Ureter (tissue), 1 donor: ENCODE measurements at regions not wholly inside any gene's neighbourhood (a gene's known extent, or its start where the extent isn't known, plus 50 kb on each side); places are given as distances from the start of the nearest gene placed in this dataset.

Experiments used
- DNase-seq: peaks from one replicate; pipeline ENCODE4 v3.0.0-alpha.2; 2020; ENCODE audit warnings: low spot score
- donor health status: DM: yes; HTN: yes; CAD: no.

DNA sequence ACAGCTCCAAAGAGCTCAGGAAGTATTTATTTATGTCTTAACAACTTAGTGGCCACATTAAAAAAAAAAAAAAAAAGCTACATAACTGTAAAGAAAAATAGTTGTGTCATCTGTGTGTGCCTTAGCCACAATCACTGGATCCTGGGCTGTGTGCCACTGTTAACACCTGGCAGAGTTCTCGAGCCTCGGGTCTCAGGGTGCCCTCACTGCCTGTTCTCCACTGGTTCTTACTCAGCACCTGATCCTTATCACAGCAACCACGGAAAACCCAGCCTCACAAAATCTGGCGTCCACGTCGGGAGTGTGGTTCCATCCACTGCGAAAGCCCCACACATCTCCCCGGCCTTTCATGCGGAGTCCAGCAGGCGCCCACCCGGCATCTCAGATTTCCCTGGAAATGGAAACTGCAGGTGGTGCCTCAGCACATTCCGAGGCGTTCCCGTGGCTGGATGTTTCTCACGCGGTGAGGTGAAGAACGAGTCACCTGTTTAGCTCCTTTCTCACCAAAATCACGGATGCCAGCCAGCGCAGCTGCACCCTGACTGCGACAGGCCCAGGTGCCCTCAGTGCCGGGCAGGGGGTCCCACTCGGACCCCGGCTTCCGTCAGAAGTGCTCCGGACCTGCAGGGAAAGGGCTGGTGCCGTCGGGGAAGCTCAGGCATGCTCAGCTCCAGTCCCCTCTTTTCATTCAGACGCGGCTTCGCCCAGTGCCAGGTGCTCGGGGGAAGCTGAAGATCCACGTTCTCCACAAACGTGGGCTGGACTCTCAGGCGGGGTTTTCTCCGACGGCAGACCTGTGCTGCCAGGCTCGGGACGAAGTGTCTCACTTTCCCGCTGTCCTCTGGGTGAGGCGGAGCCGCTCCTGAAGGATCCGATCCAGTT is 198.7 kb upstream of the SALL3 start:
- no peak for DNase-seq

DNA sequence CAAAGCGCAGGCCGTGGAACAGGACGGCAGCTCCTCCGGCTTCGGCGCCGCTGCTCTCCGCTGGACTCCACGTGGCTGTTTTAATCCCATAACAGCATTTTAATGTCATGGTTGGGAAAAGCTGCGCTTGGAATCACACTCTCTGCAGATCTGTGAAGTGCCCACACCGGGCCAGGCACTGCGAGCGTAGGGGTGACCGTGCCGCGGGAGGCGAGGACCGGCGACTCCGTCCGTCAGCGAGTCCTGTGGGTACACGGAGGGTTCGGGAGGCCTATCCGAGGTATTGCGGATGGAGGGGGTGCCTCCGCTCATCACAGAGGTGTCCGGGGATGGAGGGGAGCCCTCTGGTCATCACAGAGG is 198.0 kb upstream of the SALL3 start:
- no peak for DNase-seq

DNA sequence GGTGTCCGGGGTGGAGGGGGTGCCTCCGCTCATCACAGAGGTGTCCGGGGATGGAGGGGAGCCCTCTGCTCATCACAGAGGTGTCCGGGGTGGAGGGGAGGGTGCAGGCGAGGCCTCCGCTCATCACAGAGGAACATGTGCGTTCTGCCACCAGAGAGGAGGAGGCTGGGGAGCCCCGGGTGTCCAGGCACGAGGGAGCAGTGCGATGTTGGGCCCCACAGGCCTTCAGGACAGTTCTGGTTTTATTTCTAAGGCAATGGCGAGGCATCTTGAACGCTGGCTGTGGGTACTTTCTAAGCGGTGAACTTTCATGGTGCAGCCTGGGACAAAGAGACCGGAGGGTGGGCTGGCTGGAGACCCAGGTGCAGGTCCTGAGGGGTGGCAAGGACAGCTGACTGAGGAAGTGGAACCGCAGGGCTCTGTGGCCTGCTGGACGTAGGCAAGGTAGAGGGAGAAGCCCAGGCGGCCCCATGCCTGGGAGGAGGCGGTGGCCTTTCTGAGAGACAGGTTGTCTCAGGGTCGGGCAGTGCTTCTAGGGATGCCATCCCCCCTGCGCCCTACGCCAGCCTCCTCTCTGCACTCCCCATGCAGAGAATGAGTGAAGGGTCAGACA is 196.6 kb upstream of the SALL3 start:
- no peak for DNase-seq

DNA sequence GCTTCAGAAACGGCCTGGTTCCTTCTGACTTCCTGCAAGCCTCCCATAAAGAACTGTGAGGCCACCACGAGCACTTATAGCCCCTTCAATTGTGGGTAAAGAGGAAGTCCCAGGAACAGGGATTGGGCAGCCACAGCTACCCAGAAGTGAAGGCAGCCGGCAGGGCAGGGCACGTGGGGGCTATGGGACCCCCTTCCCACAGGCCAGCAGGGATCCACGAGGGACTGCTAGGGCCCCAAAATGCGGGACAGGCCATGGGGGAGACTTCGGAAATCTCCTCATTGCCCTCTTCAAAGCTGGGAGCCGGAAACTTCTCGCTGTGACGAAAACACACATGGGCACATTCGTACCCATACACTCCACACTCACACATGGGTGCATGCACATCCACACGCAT is 196.1 kb upstream of the SALL3 start:
- no peak for DNase-seq

DNA sequence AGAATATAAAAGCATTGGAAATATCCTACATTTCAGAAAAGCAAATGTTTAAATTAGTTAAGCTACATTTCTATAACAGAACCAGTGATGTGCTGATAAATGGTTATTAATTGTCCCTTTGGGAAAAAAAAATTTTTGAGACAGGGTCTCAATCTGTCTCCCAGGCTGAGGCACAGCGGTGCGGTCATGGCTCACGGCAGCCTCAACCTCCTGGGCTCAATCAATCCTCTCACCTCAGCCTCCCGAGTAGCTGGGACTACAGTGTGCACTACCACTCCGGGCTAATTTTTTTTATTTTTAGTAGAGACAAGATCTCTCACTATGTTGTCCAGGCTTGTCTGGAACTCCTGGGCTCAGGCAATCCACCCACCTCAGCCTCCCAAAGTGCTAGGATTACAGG is 194.8 kb upstream of the SALL3 start:
- no peak for DNase-seq

DNA sequence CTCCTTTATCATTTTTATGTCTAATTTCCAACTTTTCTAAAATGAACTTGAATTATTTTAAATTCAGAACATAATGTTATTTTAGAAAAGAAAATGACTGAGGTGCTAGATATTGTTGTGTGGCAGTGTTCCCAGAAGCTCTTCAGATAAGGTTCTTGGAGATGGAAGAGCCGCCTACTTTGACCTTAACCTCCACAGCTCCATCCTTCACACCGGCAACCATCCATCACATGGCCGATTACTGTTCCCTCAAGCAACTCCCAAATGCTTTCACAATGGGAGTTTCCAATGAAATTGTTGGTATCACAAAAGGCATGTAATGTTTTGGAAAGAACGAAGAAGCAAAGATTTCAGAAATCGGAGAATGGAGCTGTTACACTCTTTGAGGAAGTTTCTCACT is 193.9 kb upstream of the SALL3 start:
- DNase-seq, result no peak

DNA sequence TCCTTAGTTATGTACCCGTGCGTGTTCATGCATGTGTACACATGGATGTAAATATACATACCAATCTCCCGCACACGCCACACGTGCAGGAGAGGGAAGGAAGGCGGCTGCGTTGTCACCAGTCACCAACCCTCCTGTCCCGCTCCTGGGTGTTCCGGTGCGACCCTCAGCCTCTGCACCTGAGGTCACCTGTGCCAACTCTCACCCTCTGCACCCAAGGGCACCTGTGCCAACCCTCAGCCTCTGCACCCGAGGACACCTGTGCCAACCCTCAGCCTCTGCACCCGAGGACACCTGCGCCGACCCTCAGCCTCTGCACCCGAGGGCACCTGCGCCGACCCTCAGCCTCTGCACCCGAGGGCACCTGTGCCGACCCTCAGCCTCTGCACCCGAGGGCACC is 192.8 kb upstream of the SALL3 start:
- DNase-seq, result no peak

DNA sequence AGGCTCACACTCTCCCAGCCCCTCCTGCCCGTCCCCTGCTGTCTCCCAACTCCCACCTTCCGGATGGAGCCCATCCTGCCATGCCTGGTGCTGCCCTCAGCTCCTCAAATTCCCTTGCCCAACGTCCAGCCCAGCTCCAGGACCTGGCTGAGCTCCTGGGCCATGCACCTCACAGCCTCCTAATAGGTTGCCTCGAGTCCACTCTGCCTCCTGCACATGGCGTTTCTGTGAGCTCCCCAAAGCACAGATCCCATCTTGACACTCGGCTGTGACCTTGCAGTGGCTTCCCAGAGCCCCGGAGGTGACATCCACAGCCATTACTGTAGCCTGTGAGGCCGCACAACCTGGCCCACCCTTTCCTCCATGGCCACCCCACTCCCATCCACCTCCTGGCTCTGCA is 191.9 kb upstream of the SALL3 start:
- DNase-seq, result no peak

DNA sequence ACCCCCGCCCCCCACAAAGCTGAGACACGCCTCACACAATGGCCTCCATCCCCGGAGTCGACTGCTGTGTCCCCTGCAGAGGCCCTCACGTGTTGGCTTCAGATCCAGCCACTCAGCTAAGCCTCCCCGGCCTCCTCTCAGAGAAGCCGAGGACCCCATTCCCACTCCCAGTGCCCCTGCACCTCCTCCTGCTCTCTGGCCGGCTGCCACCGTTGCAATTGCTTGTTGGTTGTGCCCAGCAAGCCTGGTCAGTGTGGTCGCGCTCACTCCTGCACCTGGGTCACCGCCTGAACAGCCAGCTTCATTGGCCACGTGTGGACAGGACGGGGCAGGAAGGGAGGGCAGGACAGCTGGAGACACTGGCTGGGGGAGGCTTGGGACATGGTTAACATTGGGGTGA is 191.5 kb upstream of the SALL3 start:
- DNase-seq, result no peak

DNA sequence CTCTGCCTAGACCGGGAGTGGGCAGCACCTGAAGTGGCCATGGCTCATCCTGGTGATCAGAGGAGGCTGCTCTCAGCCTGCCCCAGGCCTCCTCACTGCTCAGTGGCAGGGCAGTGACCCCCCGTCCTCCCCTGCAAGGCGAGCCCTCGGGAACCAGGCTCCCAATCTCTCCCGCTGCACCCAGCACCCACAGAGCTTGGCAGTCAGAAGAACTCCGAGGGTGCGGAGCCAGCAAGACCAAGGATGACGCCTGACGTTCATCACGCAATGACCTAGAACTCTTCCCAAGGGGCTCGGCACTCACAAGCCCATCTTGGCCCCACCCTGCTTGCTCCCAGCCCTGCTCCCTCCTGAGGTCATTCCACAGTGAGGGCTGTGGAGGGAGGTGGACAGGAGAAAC is 189.8 kb upstream of the SALL3 start:
- no peak for DNase-seq

DNA sequence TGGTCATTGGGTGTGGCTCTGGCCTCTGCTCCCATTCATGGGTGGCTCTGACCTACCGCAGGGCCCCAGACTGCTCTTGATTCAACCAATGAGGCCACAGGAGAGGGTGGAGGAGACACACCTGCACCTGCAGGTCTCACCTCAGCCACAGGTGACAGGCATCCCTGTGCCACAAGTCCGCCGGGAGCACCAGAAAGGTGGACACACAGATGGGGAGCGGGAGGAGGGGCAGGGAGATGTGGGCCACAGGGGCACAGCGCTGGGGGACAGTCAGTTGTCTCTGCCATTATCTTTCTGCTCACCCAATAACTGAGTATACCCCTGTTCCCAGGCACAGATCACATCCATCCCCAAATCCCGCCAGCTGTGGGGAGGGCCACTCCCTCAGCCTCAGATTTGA is 189.1 kb upstream of the SALL3 start:
- no peak for DNase-seq

DNA sequence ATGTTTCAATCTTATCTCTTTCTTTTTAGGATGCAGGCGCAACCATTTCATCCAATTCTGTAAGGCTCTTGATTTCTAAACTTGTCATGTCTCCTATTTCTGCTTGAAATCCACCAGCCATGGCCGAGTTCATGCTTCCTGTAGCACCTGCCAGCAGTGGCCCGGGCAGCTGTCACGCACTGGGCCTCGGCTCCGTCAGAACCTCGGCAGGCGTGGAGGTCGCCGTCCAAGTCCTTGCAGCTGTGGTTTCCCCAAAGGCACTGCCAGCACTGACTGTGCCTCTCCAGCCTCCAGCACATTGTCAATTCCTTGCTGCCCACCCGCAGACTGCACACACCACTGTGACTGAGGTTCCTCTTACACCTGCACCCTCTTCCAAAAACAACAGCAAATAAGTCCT is 188.7 kb upstream of the SALL3 start:
- no peak for DNase-seq

DNA sequence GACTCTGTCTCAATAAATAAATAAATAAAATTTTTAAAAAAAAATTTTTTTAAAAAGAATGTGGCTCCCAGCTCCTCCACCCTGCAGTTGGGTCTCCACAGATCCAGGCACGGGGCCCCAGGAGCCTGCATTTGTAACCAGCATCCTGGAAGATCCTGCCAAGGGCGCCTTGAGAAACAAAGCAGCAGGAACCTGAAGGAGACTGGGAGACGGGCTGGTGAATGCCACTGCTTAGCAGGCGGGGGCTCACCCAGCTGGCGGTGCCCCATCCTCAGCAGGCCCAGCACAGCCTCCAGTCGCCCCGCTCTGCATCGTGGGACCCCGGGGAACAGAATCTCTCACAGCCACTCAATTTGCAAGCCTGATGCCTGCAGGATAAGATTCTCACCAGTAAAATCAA is 187.5 kb upstream of the SALL3 start:
- DNase-seq, result no peak

DNA sequence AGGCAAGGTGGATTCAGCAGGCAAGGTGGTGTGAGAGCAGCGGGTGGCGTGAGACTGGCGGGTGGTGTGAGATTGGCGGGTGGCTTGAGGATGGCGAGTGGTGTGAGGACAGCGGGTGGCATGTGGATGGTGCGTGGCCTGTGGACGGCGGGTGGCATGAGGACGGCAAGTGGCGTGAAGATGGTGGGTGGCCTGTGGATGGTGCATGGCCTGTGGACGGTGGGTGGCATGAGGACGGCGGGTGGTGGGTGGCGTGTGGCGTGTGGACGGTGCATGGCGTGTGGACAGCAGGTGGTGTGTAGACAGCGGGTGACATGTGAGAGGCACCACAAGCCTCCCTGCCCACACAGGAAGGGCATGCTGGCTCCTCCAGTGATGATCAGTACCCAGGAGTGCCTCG is 186.9 kb upstream of the SALL3 start:
- DNase-seq, result no peak

DNA sequence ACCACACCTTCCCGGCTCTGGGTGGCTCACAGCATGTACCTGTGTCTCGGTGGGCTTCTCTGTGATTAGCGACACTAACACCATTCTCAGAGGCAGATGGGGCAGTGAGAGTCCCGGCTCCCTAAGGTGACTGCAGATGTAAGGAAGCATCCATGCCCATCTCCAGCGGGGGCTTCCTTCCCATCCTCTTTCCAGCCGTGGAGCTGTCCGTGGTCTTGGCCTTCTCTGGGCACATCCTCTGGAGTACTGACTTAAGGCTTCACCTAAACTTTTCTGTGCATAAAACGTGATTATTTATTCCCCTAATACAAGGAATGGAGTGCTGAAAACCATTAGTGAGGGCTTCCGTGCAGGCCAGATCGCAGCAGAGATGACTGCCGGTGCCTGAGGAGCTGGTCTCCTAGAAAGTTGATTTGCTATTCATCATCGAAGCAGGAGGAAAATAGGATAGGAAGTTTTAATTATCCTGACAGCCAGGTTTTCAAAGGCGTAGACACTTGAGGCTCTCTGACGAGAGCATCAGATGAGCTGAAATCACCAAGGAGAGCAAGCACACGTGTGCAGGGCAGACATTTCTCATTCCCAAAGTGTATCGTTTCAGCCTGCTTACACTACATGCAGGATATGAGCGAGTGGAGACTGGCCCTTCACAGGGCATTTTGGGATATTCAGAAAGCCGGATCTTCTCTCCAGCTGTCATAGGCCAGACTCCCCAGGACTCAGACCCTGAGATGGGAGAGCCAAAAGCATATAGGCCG is 186.1 kb upstream of the SALL3 start:
- DNase-seq, result no peak

DNA sequence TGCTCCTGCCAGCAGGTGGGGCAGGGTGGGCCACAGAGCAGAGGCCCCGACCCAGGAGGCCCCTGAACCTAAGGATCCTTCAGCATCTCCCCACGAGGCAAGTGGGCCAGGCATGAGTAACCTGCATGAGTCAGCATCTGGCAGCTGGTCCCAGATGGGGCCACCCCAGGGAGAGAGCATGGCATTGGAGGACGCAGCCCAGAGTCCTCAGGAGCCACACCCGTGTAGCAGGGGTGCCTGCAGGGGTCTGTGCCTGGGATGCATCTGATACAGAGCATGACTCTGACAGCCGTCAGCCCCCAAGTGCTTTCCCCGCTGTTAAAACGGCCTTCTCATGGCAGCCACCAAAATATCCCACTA is 185.6 kb upstream of the SALL3 start:
- DNase-seq, result no peak

DNA sequence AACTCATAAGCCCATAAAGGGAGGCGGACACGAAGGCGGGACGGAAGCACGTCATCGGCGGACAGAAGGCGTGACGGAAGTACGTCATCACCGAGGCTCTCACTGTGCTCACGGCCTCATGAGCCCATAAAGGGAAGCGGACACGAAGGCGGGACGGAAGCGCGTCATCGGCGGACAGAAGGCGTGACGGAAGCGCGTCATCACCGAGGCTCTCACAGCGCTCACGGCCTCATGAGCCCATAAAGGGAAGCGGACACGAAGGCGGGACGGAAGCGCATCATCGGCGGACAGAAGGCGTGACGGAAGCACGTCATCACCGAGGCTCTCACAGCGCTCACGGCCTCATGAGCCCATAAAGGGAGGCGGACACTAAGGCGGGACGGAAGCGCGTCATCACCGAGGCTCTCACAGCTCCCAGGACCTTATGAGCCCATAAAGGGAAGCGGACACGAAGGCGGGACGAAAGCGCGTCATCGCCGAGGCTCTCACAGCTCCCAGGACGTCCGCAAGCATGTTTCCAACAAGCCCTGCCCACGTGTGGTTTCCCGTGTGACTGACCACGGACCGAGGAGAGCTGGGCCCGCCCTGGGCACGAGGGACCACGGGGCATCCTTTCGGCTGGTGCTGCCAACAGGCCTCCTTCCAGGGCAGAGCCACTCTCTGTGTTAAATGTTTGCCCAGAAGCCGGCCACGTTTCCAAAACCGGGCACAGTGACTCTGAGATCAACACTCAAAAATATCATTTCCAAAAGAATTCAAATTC is 182.7 kb upstream of the SALL3 start:
- DNase-seq, result no peak

DNA sequence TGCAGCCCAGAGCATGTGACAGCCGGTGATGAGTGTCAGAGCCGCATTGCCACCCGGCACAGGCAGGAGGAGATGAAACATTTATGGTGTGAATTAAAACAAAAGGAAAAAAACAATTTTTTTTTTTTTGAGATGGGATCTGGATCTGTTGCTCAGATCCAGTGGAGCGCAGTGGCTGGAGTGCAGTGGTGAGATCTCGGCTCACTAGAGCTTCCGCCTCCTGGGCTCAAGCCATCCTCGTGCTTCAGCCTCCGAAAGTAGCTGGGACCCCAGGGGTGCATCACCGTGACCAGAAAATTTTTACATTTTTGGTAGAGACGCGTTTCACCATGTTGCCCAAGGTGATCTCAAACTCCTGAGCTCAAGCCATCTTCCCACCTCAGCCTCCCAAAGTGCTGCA is 182.1 kb upstream of the SALL3 start:
- no peak for DNase-seq

DNA sequence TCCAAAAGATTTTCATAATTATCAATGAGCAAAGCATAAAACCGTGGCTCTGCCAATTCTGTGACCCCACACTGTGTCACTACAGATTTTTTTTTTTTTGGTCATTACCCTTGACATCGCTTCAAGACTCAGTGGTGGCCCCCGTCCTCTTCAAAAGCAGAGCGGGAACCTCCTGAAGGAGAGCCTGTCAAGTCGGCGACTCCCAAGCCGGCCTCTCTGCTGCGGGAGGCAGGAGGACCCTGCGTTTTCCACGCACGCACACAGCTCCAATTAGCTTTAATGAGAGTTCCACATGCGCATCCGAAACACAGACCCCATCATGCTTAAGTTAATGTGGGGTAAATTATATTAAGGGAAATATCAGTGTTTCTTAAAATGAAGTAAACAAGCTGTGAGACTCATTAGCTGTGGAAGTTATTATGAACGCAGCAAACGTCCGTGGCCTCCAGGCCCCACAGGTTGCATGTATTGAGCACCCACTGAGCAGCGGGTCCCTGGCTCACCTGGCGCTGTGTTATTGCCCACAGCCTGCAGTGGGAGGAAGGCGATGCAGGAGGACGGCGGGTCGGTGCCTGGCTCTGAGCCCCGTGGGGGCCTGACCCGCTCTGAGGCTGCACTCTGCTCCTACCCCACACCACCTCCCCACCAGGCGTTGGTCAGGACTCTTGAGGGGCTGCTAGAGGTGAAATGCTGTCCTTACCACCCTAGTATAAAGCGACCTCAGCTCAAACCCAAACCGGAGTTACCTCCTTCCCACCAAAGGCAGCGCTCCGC is 181.0 kb upstream of the SALL3 start:
- DNase-seq, result no peak

DNA sequence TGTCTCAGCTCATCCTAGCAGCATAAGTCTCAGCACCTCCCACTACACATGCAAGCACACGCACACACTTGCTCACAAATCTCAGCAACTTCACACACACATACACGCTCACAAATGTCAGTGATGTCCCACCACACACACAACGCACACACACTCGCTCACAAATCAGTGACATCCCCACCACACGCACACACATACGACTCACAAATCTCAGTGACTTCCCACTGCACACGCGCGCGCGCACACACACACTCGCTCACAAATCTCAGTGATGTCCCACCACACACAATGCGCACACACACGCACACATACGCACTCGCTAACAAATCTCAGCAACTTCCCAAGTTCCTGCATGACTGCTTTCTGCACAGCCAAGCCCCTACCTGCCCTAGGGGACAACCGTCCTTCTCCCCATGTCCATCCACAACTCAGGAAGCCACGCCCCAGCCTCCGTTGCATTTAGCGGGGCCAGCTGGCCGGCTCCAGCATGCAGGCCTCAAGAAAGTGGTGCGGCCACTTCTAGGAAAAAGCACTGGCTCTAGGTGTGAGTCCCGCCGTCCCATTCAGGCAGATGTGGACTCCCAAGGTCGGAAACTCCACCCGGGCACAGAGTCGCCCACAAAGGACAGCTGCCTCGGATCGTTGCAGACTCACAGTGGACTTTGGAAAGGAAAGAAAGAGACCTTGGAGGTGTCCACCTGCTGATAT is 180.1 kb upstream of the SALL3 start:
- no peak for DNase-seq
